Tibial nerve (tissue), 4 donors: ENCODE measurements at regions not wholly inside any gene's neighbourhood (a gene's known extent, or its start where the extent isn't known, plus 50 kb on each side); places are given as distances from the start of the nearest gene placed in this dataset.

Experiments
- EP300 ChIP-seq, 2 donors: sonication (generic); formaldehyde crosslinking; IDR thresholded peaks; one replicate each; pipeline ENCODE4 v1.6.1; 2017; ENCODE audit warnings: antibody characterized with exemption in 2 of 2, mild to moderate bottlenecking in 1 of 2
- POLR2A ChIP-seq, 2 donors: fragments of 450-650 bp; IDR thresholded peaks; one replicate each; pipeline ENCODE4 v1.6.1; 2017; ENCODE audit warnings: antibody characterized with exemption in 2 of 2, mild to moderate bottlenecking in 2 of 2, moderate library complexity in 2 of 2
- TF ChIP-seq, protein P1 (sequence below), 5 experiments: fragments of 200-600 bp in 3 of 5; fragments of 450-650 bp in 2 of 5; sonication (generic) in 3 of 5; IDR thresholded peaks; one replicate each; pipeline ENCODE4 v1.5.1; 2016 to 2019; ENCODE audit warnings: antibody characterized with exemption in 5 of 5, mild to moderate bottlenecking in 3 of 5, moderate library complexity in 2 of 5

DNA sequence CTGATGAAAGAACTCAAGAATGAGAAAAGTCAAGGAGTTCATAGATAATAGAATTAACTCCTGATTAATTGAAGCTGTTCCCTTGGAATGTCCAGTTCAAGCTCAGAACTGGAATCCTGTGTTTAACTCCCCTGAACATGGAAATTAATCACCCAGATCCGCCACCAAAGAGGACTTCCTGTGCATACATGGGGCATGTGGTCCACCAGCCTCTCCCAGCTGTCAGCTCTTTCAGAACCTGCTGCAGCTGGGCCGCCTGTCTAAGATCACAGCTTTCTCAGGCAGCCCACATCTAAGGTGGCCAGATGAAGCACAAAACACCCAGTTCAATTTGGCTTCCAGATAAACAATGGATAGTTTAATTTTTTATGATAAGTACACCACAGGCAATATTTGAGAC, 203.7 kb upstream of the COX10 start:
- TF ChIP-seq, protein P1, sequence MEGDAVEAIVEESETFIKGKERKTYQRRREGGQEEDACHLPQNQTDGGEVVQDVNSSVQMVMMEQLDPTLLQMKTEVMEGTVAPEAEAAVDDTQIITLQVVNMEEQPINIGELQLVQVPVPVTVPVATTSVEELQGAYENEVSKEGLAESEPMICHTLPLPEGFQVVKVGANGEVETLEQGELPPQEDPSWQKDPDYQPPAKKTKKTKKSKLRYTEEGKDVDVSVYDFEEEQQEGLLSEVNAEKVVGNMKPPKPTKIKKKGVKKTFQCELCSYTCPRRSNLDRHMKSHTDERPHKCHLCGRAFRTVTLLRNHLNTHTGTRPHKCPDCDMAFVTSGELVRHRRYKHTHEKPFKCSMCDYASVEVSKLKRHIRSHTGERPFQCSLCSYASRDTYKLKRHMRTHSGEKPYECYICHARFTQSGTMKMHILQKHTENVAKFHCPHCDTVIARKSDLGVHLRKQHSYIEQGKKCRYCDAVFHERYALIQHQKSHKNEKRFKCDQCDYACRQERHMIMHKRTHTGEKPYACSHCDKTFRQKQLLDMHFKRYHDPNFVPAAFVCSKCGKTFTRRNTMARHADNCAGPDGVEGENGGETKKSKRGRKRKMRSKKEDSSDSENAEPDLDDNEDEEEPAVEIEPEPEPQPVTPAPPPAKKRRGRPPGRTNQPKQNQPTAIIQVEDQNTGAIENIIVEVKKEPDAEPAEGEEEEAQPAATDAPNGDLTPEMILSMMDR (IDR thresholded peaks at IDR 0.05), result no peak
- TF ChIP-seq POLR2A (IDR thresholded peaks at IDR 0.05) (no peak), EP300 (IDR thresholded peaks at IDR 0.05) (no peak)
